HCT116 (cell line): ENCODE measurements at regions not wholly inside any gene's neighbourhood (a gene's known extent, or its start where the extent isn't known, plus 50 kb on each side); places are given as distances from the start of the nearest gene placed in this dataset.

ENCODE experiments used
- CTCF ChIP-seq, 3 experiments: fragments of 200-600 bp in 1 of 3; sonication (generic) in 1 of 3; IDR thresholded peaks in 2 of 3; conservative IDR thresholded peaks in 1 of 3; 2 replicates each; pipeline ENCODE4 v1.5.1; 2012 to 2017; ENCODE audit warnings: low read depth in 2 of 3, low read length in 2 of 3, antibody characterized with exemption in 1 of 3, borderline replicate concordance in 1 of 3, control low read depth in 1 of 3, mild to moderate bottlenecking in 1 of 3, mixed read lengths in 1 of 3, mixed run types in 1 of 3, moderate library complexity in 1 of 3; ENCODE audit not compliant: insufficient read depth in 1 of 3
- EZH2phosphoT487 ChIP-seq: fragments of 200-600 bp; IDR thresholded peaks from 2 replicates; pipeline ENCODE4 v1.6.1; 2018; ENCODE audit warnings: antibody characterized with exemption, borderline replicate concordance
- MAX ChIP-seq: IDR thresholded peaks from 2 replicates; pipeline ENCODE4 v1.6.1; 2012
- POLR2A ChIP-seq: IDR thresholded peaks from 2 replicates; pipeline ENCODE4 v1.7.0; 2011; ENCODE audit warnings: borderline replicate concordance; ENCODE audit not compliant: insufficient read depth, insufficient read length; ENCODE audit errors: extremely low read depth
- POLR2AphosphoS5 ChIP-seq: IDR thresholded peaks from 2 replicates; pipeline ENCODE4 v1.6.1; 2011; ENCODE audit warnings: mild to moderate bottlenecking, low read depth, low read length, moderate library complexity
- SIN3A ChIP-seq: IDR thresholded peaks from 2 replicates; pipeline ENCODE4 v1.6.1; 2012; ENCODE audit warnings: low read depth
- TCF7L2 ChIP-seq: IDR thresholded peaks from 2 replicates; pipeline ENCODE4 v1.7.0; 2011; ENCODE audit warnings: borderline replicate concordance, inconsistent platforms; ENCODE audit not compliant: insufficient read depth, insufficient read length; ENCODE audit errors: extremely low read depth
- TF ChIP-seq, protein P1 (sequence below): IDR thresholded peaks from 2 replicates; pipeline ENCODE4 v1.6.1; 2012; ENCODE audit warnings: low read depth

DNA sequence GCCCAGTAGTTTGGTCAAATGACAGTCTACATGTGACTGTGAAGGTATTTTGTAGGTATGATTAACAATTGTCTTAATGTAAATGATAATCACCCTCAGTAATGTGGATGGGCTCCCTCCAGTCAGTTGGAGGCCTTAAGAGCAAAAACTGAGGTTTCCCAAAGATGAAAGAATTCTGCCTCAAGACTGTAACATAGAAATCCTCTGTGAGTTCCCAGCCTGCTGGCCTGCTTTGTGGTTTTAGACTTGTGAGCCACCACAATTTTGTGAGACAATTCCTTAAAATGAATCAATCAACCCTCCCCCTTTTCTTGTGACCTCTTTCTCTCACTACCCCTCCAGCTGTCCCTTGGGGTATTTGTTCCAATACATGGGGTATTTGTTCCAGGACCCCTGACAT lies 226.4 kb upstream of the DPYD start:
- TF ChIP-seq POLR2AphosphoS5 = no peak
- TF ChIP-seq CTCF (IDR thresholded peaks at IDR 0.05 in 2 of 3, conservative IDR thresholded peaks at IDR 0.05 in 1 of 3; ENCODE audit: borderline replicate concordance in 1 of 3, insufficient read depth in 1 of 3, low read depth in 2 of 3, low read length in 2 of 3) = no peak
- TF ChIP-seq POLR2A = no peak
- no peak for TF ChIP-seq EZH2phosphoT487
- TF ChIP-seq TCF7L2 = no peak
- TF ChIP-seq MAX = no peak
- TF ChIP-seq SIN3A = no peak
- TF ChIP-seq, protein P1, sequence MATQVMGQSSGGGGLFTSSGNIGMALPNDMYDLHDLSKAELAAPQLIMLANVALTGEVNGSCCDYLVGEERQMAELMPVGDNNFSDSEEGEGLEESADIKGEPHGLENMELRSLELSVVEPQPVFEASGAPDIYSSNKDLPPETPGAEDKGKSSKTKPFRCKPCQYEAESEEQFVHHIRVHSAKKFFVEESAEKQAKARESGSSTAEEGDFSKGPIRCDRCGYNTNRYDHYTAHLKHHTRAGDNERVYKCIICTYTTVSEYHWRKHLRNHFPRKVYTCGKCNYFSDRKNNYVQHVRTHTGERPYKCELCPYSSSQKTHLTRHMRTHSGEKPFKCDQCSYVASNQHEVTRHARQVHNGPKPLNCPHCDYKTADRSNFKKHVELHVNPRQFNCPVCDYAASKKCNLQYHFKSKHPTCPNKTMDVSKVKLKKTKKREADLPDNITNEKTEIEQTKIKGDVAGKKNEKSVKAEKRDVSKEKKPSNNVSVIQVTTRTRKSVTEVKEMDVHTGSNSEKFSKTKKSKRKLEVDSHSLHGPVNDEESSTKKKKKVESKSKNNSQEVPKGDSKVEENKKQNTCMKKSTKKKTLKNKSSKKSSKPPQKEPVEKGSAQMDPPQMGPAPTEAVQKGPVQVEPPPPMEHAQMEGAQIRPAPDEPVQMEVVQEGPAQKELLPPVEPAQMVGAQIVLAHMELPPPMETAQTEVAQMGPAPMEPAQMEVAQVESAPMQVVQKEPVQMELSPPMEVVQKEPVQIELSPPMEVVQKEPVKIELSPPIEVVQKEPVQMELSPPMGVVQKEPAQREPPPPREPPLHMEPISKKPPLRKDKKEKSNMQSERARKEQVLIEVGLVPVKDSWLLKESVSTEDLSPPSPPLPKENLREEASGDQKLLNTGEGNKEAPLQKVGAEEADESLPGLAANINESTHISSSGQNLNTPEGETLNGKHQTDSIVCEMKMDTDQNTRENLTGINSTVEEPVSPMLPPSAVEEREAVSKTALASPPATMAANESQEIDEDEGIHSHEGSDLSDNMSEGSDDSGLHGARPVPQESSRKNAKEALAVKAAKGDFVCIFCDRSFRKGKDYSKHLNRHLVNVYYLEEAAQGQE = no peak
